ENCODE measurements at regions not wholly inside any gene's neighbourhood (a gene's known extent, or its start where the extent isn't known, plus 50 kb on each side); places are given as distances from the start of the nearest gene placed in this dataset.
"Not testable (repeated sequence)": the region's sequence is repeated elsewhere in the genome, so short reads cannot be mapped to it uniquely, and the experiment has no call there.

- H3K4me3 ChIP-seq (ENCODE audit: insufficient read depth, low read depth, low read length, poor library complexity, severe bottlenecking); H3K36me3 ChIP-seq (ENCODE audit: control insufficient read depth, insufficient read depth, low read length); H3K27me3 ChIP-seq (replicated peaks; ENCODE audit: control insufficient read depth, insufficient read depth, low read length, poor library complexity, severe bottlenecking); DNase-seq; H3K4me1 ChIP-seq (ENCODE audit: control insufficient read depth, insufficient read depth, low read length, poor library complexity, severe bottlenecking); H3K27ac ChIP-seq (ENCODE audit: insufficient read depth, low read length, poor library complexity, severe bottlenecking); H3K9me3 ChIP-seq (ENCODE audit: control insufficient read depth, low read length): not testable (repeated sequence)
Measured at GRCh38 chr3:26042126-26042525, 252.2 kb downstream of the OXSM start.

- no peak for DNase-seq
- Histone ChIP-seq H3K36me3 (ENCODE audit: control insufficient read depth, insufficient read depth, low read length) (no peaks in the 10 kb centered on the region), H3K4me3 (ENCODE audit: insufficient read depth, low read depth, low read length, poor library complexity, severe bottlenecking) (no peak overlapping the region), H3K9me3 (ENCODE audit: control insufficient read depth, low read length) (no peaks in the 10 kb centered on the region), H3K27me3 (replicated peaks; ENCODE audit: control insufficient read depth, insufficient read depth, low read length, poor library complexity, severe bottlenecking) (no peaks in the 10 kb centered on the region), H3K4me1 (ENCODE audit: control insufficient read depth, insufficient read depth, low read length, poor library complexity, severe bottlenecking) (no peaks in the 10 kb centered on the region), H3K27ac (ENCODE audit: insufficient read depth, low read length, poor library complexity, severe bottlenecking) (no peak overlapping the region)
Measured at GRCh38 chr3:26049951-26050350, 260.1 kb downstream of the OXSM start.

- DNase-seq = no peak
- Histone ChIP-seq H3K4me1 (ENCODE audit: control insufficient read depth, insufficient read depth, low read length, poor library complexity, severe bottlenecking) (no peaks in the 10 kb centered on the region), H3K27me3 (replicated peaks; ENCODE audit: control insufficient read depth, insufficient read depth, low read length, poor library complexity, severe bottlenecking) (no peaks in the 10 kb centered on the region)
Measured at GRCh38 chr3:26050776-26051175, 260.9 kb downstream of the OXSM start.

GRCh38 chr3:26058901-26059321 is 269.0 kb downstream of the OXSM start:
- no peak for DNase-seq
- Histone ChIP-seq H3K4me3 (ENCODE audit: insufficient read depth, low read depth, low read length, poor library complexity, severe bottlenecking) (no peak overlapping the region), H3K27me3 (replicated peaks; ENCODE audit: control insufficient read depth, insufficient read depth, low read length, poor library complexity, severe bottlenecking) (no peaks in the 10 kb centered on the region), H3K36me3 (ENCODE audit: control insufficient read depth, insufficient read depth, low read length) (no peaks in the 10 kb centered on the region), H3K4me1 (ENCODE audit: control insufficient read depth, insufficient read depth, low read length, poor library complexity, severe bottlenecking) (no peaks in the 10 kb centered on the region), H3K9me3 (ENCODE audit: control insufficient read depth, low read length) (no peaks in the 10 kb centered on the region), H3K27ac (ENCODE audit: insufficient read depth, low read length, poor library complexity, severe bottlenecking) (no peak overlapping the region)

More at GRCh38 chr3:26050776-26051175, 260.9 kb downstream of the OXSM start:
- Histone ChIP-seq H3K36me3 (ENCODE audit: control insufficient read depth, insufficient read depth, low read length) (no peaks in the 10 kb centered on the region), H3K27ac (ENCODE audit: insufficient read depth, low read length, poor library complexity, severe bottlenecking) (no peak overlapping the region), H3K9me3 (ENCODE audit: control insufficient read depth, low read length) (no peaks in the 10 kb centered on the region), H3K4me3 (ENCODE audit: insufficient read depth, low read depth, low read length, poor library complexity, severe bottlenecking) (no peak overlapping the region)

- H3K4me3 ChIP-seq (ENCODE audit: insufficient read depth, low read depth, low read length, poor library complexity, severe bottlenecking) = no peak overlapping the region
- no peaks in the 10 kb centered on the region for H3K36me3 ChIP-seq (ENCODE audit: control insufficient read depth, insufficient read depth, low read length)
- no peaks in the 10 kb centered on the region for H3K4me1 ChIP-seq (ENCODE audit: control insufficient read depth, insufficient read depth, low read length, poor library complexity, severe bottlenecking)
- H3K27ac ChIP-seq (ENCODE audit: insufficient read depth, low read length, poor library complexity, severe bottlenecking) = no peak overlapping the region
- H3K27me3 ChIP-seq (replicated peaks; ENCODE audit: control insufficient read depth, insufficient read depth, low read length, poor library complexity, severe bottlenecking) = no peaks in the 10 kb centered on the region
- no peaks in the 10 kb centered on the region for H3K9me3 ChIP-seq (ENCODE audit: control insufficient read depth, low read length)
- no peak for DNase-seq
Measured at GRCh38 chr3:26061947-26062346, 272.1 kb downstream of the OXSM start.

GRCh38 chr3:26064297-26064696 is 274.4 kb downstream of the OXSM start:
- no peaks in the 10 kb centered on the region for H3K36me3 ChIP-seq (ENCODE audit: control insufficient read depth, insufficient read depth, low read length)
- no peak overlapping the region for H3K4me3 ChIP-seq (ENCODE audit: insufficient read depth, low read depth, low read length, poor library complexity, severe bottlenecking)
- H3K9me3 ChIP-seq (ENCODE audit: control insufficient read depth, low read length) = no peaks in the 10 kb centered on the region
- no peaks in the 10 kb centered on the region for H3K4me1 ChIP-seq (ENCODE audit: control insufficient read depth, insufficient read depth, low read length, poor library complexity, severe bottlenecking)
- no peak for DNase-seq
- no peaks in the 10 kb centered on the region for H3K27me3 ChIP-seq (replicated peaks; ENCODE audit: control insufficient read depth, insufficient read depth, low read length, poor library complexity, severe bottlenecking)
- no peak overlapping the region for H3K27ac ChIP-seq (ENCODE audit: insufficient read depth, low read length, poor library complexity, severe bottlenecking)

- no peak overlapping the region for H3K4me3 ChIP-seq (ENCODE audit: insufficient read depth, low read depth, low read length, poor library complexity, severe bottlenecking)
- H3K9me3 ChIP-seq (ENCODE audit: control insufficient read depth, low read length) = no peaks in the 10 kb centered on the region
- DNase-seq = no peak
- no peaks in the 10 kb centered on the region for H3K27me3 ChIP-seq (replicated peaks; ENCODE audit: control insufficient read depth, insufficient read depth, low read length, poor library complexity, severe bottlenecking)
- no peaks in the 10 kb centered on the region for H3K36me3 ChIP-seq (ENCODE audit: control insufficient read depth, insufficient read depth, low read length)
- H3K27ac ChIP-seq (ENCODE audit: insufficient read depth, low read length, poor library complexity, severe bottlenecking) = no peak overlapping the region
- no peaks in the 10 kb centered on the region for H3K4me1 ChIP-seq (ENCODE audit: control insufficient read depth, insufficient read depth, low read length, poor library complexity, severe bottlenecking)
Measured at GRCh38 chr3:26068890-26069289, 279.0 kb downstream of the OXSM start.

- Histone ChIP-seq H3K9me3 (ENCODE audit: control insufficient read depth, low read length) (no peaks in the 10 kb centered on the region), H3K4me3 (ENCODE audit: insufficient read depth, low read depth, low read length, poor library complexity, severe bottlenecking) (no peak overlapping the region), H3K4me1 (ENCODE audit: control insufficient read depth, insufficient read depth, low read length, poor library complexity, severe bottlenecking) (no peaks in the 10 kb centered on the region), H3K27ac (ENCODE audit: insufficient read depth, low read length, poor library complexity, severe bottlenecking) (no peak overlapping the region), H3K36me3 (ENCODE audit: control insufficient read depth, insufficient read depth, low read length) (no peaks in the 10 kb centered on the region), H3K27me3 (replicated peaks; ENCODE audit: control insufficient read depth, insufficient read depth, low read length, poor library complexity, severe bottlenecking) (no peaks in the 10 kb centered on the region)
- DNase-seq = no peak
Measured at GRCh38 chr3:26070854-26071253, 281.0 kb downstream of the OXSM start.

GRCh38 chr3:26074080-26074479 is 284.2 kb downstream of the OXSM start:
- H3K4me1 ChIP-seq (ENCODE audit: control insufficient read depth, insufficient read depth, low read length, poor library complexity, severe bottlenecking) = no peaks in the 10 kb centered on the region
- H3K4me3 ChIP-seq (ENCODE audit: insufficient read depth, low read depth, low read length, poor library complexity, severe bottlenecking) = no peak overlapping the region
- no peaks in the 10 kb centered on the region for H3K9me3 ChIP-seq (ENCODE audit: control insufficient read depth, low read length)
- no peak overlapping the region for H3K27ac ChIP-seq (ENCODE audit: insufficient read depth, low read length, poor library complexity, severe bottlenecking)
- DNase-seq = no peak
- no peaks in the 10 kb centered on the region for H3K36me3 ChIP-seq (ENCODE audit: control insufficient read depth, insufficient read depth, low read length)
- no peaks in the 10 kb centered on the region for H3K27me3 ChIP-seq (replicated peaks; ENCODE audit: control insufficient read depth, insufficient read depth, low read length, poor library complexity, severe bottlenecking)

GRCh38 chr3:26078539-26078938 is 288.6 kb downstream of the OXSM start:
- Histone ChIP-seq H3K9me3 (ENCODE audit: control insufficient read depth, low read length) (no peaks in the 10 kb centered on the region), H3K36me3 (ENCODE audit: control insufficient read depth, insufficient read depth, low read length) (no peaks in the 10 kb centered on the region), H3K27ac (ENCODE audit: insufficient read depth, low read length, poor library complexity, severe bottlenecking) (no peak overlapping the region), H3K4me1 (ENCODE audit: control insufficient read depth, insufficient read depth, low read length, poor library complexity, severe bottlenecking) (no peaks in the 10 kb centered on the region), H3K4me3 (ENCODE audit: insufficient read depth, low read depth, low read length, poor library complexity, severe bottlenecking) (no peak overlapping the region), H3K27me3 (replicated peaks; ENCODE audit: control insufficient read depth, insufficient read depth, low read length, poor library complexity, severe bottlenecking) (no peaks in the 10 kb centered on the region)
- DNase-seq = no peak

- Histone ChIP-seq H3K4me1 (ENCODE audit: control insufficient read depth, insufficient read depth, low read length, poor library complexity, severe bottlenecking) (no peaks in the 10 kb centered on the region), H3K36me3 (ENCODE audit: control insufficient read depth, insufficient read depth, low read length) (no peaks in the 10 kb centered on the region)
- DNase-seq = no peak
Measured at GRCh38 chr3:26081166-26081565, 291.3 kb downstream of the OXSM start.

More at GRCh38 chr3:26081166-26081565, 291.3 kb downstream of the OXSM start:
- Histone ChIP-seq H3K9me3 (ENCODE audit: control insufficient read depth, low read length) (no peaks in the 10 kb centered on the region), H3K27me3 (replicated peaks; ENCODE audit: control insufficient read depth, insufficient read depth, low read length, poor library complexity, severe bottlenecking) (no peaks in the 10 kb centered on the region), H3K4me3 (ENCODE audit: insufficient read depth, low read depth, low read length, poor library complexity, severe bottlenecking) (no peak overlapping the region), H3K27ac (ENCODE audit: insufficient read depth, low read length, poor library complexity, severe bottlenecking) (no peak overlapping the region)
